ENCODE measurements at regions not wholly inside any gene's neighbourhood (a gene's known extent, or its start where the extent isn't known, plus 50 kb on each side); places are given as distances from the start of the nearest gene placed in this dataset.

DNA sequence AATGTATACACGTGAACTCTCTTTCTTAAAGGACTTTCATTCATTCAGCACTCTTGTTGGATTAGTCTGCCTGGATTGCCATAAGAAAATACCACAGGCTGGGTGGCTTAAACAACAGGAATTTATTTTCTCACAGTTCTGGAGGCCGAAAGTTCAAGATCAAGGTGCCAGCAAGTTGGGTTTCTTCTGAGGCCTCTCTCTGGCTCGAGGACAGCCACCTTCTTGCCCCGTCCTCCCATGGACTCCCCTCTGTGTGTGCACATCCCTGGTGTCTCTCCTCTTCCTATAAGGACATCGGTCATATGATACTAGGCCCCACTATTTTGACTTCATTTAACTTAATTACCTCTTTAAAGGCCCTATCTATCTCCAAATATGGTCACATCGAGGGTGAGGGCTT is 110.4 kb upstream of the BMPER start:
- TF ChIP-seq EP300 (IDR thresholded peaks at IDR 0.05), result no peak
- TF ChIP-seq, protein P1, sequence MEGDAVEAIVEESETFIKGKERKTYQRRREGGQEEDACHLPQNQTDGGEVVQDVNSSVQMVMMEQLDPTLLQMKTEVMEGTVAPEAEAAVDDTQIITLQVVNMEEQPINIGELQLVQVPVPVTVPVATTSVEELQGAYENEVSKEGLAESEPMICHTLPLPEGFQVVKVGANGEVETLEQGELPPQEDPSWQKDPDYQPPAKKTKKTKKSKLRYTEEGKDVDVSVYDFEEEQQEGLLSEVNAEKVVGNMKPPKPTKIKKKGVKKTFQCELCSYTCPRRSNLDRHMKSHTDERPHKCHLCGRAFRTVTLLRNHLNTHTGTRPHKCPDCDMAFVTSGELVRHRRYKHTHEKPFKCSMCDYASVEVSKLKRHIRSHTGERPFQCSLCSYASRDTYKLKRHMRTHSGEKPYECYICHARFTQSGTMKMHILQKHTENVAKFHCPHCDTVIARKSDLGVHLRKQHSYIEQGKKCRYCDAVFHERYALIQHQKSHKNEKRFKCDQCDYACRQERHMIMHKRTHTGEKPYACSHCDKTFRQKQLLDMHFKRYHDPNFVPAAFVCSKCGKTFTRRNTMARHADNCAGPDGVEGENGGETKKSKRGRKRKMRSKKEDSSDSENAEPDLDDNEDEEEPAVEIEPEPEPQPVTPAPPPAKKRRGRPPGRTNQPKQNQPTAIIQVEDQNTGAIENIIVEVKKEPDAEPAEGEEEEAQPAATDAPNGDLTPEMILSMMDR (IDR thresholded peaks at IDR 0.05), result no peak
